ENCODE measurements at regions not wholly inside any gene's neighbourhood (a gene's known extent, or its start where the extent isn't known, plus 50 kb on each side); places are given as distances from the start of the nearest gene placed in this dataset.

DNA sequence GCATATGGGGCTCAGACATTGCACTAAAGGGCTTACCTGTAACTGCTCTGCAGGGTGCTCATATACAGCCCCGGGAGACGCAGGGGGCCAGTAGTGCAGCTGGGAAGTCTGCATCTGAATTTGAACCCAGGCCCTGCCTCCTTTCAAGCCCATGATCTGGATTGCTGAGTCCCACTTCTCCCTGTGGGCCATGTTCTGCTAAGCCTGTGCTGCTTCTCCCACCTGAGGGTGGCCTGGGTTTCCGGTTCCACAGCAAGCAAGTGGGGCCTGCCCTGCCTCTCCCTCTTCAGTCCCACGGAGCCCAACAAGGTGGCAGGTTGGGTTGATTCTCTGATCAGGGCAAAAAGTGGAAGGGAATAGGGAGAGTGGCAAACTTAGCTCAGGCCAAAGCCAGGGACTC, 56.6 kb upstream of the GDF10 start:
- Histone ChIP-seq H3K9ac (ENCODE audit: low read length) (no peak overlapping the region), H3K79me2 (ENCODE audit: low read length) (no peaks in the 10 kb centered on the region), H3F3A (ENCODE audit: insufficient read depth, low read length) (no peaks in the 10 kb centered on the region), H3K9me2 (replicated peaks; ENCODE audit: insufficient read depth, low read length) (no peaks in the 10 kb centered on the region), H2AFZ (ENCODE audit: low read length) (no peak overlapping the region), H4K20me1 (ENCODE audit: insufficient read depth, low read length) (no peaks in the 10 kb centered on the region), H3K27ac (ENCODE audit: low read length) (no peak overlapping the region), H3K4me1 (ENCODE audit: low read length) (no peaks in the 10 kb centered on the region), H3K27me3 (replicated peaks; ENCODE audit: insufficient read depth, low read length) (no peaks in the 10 kb centered on the region), H3K4me2 (ENCODE audit: low read depth, low read length) (no peak overlapping the region), H3K9me3 (replicated peaks; ENCODE audit: insufficient read depth, low read length) (no peaks in the 10 kb centered on the region), H3K36me3 (replicated peaks; ENCODE audit: insufficient read depth, low read length) (no peaks in the 10 kb centered on the region), H3K4me3 (ENCODE audit: low read length) (no peak overlapping the region)
- no peak for DNase-seq
- no peak for TF ChIP-seq EZH2phosphoT487 (IDR thresholded peaks at IDR 0.05; ENCODE audit: low read length)
- TF ChIP-seq, protein P1, sequence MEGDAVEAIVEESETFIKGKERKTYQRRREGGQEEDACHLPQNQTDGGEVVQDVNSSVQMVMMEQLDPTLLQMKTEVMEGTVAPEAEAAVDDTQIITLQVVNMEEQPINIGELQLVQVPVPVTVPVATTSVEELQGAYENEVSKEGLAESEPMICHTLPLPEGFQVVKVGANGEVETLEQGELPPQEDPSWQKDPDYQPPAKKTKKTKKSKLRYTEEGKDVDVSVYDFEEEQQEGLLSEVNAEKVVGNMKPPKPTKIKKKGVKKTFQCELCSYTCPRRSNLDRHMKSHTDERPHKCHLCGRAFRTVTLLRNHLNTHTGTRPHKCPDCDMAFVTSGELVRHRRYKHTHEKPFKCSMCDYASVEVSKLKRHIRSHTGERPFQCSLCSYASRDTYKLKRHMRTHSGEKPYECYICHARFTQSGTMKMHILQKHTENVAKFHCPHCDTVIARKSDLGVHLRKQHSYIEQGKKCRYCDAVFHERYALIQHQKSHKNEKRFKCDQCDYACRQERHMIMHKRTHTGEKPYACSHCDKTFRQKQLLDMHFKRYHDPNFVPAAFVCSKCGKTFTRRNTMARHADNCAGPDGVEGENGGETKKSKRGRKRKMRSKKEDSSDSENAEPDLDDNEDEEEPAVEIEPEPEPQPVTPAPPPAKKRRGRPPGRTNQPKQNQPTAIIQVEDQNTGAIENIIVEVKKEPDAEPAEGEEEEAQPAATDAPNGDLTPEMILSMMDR (IDR thresholded peaks at IDR 0.05; ENCODE audit: low read length) = no peak
- TF ChIP-seq EZH2 (optimal IDR thresholded peaks at IDR 0.05; ENCODE audit: low read depth, low read length) = no peak

DNA sequence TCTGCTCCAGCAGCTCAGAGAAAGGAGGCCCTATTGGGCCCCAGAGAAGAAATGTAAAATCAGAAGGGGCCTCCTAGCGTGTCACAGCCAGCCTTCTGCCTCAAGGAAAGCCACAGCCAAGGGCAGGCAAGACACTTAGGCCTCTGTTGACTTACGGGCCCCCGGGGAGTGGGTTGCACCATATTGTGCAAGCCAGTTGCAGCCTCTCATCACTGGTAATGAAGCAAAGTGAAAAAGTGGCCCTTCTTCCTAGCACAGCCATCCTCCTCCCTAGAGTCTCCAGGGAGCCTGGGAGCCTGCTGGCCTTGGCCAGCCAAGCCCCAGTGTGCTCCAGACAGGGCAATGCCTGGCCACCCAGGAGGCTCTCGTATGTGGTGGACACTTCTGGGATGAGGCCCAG, 56.2 kb upstream of the GDF10 start:
- no peak overlapping the region for H2AFZ ChIP-seq (ENCODE audit: low read length)
- no peaks in the 10 kb centered on the region for H3K9me3 ChIP-seq (replicated peaks; ENCODE audit: insufficient read depth, low read length)
- no peak for TF ChIP-seq EZH2phosphoT487 (IDR thresholded peaks at IDR 0.05; ENCODE audit: low read length)
- no peak for TF ChIP-seq EZH2 (optimal IDR thresholded peaks at IDR 0.05; ENCODE audit: low read depth, low read length)
- no peaks in the 10 kb centered on the region for H3K27me3 ChIP-seq (replicated peaks; ENCODE audit: insufficient read depth, low read length)
- H3K27ac ChIP-seq (ENCODE audit: low read length) = no peak overlapping the region
- no peaks in the 10 kb centered on the region for H3K36me3 ChIP-seq (replicated peaks; ENCODE audit: insufficient read depth, low read length)
- no peak overlapping the region for H3K4me2 ChIP-seq (ENCODE audit: low read depth, low read length)
- H3K4me1 ChIP-seq (ENCODE audit: low read length) = no peaks in the 10 kb centered on the region
- no peaks in the 10 kb centered on the region for H3F3A ChIP-seq (ENCODE audit: insufficient read depth, low read length)
- DNase-seq = no peak
- no peak overlapping the region for H3K9ac ChIP-seq (ENCODE audit: low read length)
- no peak overlapping the region for H3K4me3 ChIP-seq (ENCODE audit: low read length)
- no peaks in the 10 kb centered on the region for H3K9me2 ChIP-seq (replicated peaks; ENCODE audit: insufficient read depth, low read length)
- no peaks in the 10 kb centered on the region for H3K79me2 ChIP-seq (ENCODE audit: low read length)
- no peaks in the 10 kb centered on the region for H4K20me1 ChIP-seq (ENCODE audit: insufficient read depth, low read length)

DNA sequence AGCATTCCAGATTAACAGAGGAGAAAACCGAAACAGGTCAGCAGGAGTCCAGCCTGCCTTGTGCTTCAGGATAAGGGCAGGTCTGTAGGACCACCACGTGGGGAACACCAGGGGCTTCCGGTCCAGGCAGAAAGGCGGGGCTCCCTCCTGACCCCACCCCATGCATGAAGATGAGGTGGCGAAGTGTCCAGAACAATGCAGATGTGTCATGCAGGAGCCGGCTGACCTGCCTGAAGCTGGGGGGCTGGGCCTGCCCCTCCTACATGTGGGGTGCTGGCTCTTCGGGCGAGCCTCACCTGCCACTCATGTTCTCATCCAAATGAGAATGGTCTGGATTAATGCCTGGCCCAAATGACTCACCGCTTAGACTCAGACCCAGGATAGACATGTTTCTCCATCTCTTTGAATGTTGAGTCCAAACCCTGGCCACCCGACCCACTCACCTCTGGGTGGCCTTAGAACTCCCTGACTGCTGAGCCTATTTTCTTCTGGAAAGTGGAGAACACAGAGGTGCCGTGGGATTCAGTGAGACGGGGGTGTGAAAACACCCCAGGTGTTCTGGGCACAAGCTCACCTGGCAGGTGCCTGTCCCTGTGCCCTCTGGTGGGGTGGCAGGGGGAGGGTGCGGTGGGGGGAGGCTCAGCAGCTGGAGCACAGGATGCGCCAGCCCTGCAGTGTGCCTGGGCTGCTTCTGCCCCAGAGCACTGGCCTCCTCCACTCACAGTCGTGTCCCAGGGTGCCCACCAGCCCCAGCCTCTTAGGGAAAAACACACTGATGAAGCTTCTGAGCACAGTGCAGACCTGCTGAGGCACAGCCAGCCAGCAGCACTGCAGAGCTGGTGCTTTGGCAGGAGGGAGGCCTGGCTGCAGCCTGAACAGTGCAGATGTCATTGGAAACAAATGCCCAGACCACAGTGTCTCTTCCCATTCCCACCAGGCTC, 55.2 kb upstream of the GDF10 start:
- no peak for DNase-seq
- H3F3A ChIP-seq (ENCODE audit: insufficient read depth, low read length) = no peaks in the 10 kb centered on the region

More for the DNA sequence above, 55.2 kb upstream of the GDF10 start:
- H3K27me3 ChIP-seq (replicated peaks; ENCODE audit: insufficient read depth, low read length) = no peaks in the 10 kb centered on the region
- no peak overlapping the region for H3K27ac ChIP-seq (ENCODE audit: low read length)
- H3K4me1 ChIP-seq (ENCODE audit: low read length) = no peaks in the 10 kb centered on the region
- H2AFZ ChIP-seq (ENCODE audit: low read length) = no peak overlapping the region
- H4K20me1 ChIP-seq (ENCODE audit: insufficient read depth, low read length) = no peaks in the 10 kb centered on the region
- no peak overlapping the region for H3K9ac ChIP-seq (ENCODE audit: low read length)
- H3K79me2 ChIP-seq (ENCODE audit: low read length) = no peaks in the 10 kb centered on the region
- no peak overlapping the region for H3K4me2 ChIP-seq (ENCODE audit: low read depth, low read length)
- TF ChIP-seq EZH2 (optimal IDR thresholded peaks at IDR 0.05; ENCODE audit: low read depth, low read length) (no peak), EZH2phosphoT487 (IDR thresholded peaks at IDR 0.05; ENCODE audit: low read length) (no peak)
- TF ChIP-seq, protein P1 (IDR thresholded peaks at IDR 0.05; ENCODE audit: low read length) = no peak
- no peaks in the 10 kb centered on the region for H3K9me2 ChIP-seq (replicated peaks; ENCODE audit: insufficient read depth, low read length)
- H3K4me3 ChIP-seq (ENCODE audit: low read length) = no peak overlapping the region
- no peaks in the 10 kb centered on the region for H3K36me3 ChIP-seq (replicated peaks; ENCODE audit: insufficient read depth, low read length)
- H3K9me3 ChIP-seq (replicated peaks; ENCODE audit: insufficient read depth, low read length) = no peaks in the 10 kb centered on the region
